ENCODE measurements at regions not wholly inside any gene's neighbourhood (a gene's known extent, or its start where the extent isn't known, plus 50 kb on each side); places are given as distances from the start of the nearest gene placed in this dataset.

DNA sequence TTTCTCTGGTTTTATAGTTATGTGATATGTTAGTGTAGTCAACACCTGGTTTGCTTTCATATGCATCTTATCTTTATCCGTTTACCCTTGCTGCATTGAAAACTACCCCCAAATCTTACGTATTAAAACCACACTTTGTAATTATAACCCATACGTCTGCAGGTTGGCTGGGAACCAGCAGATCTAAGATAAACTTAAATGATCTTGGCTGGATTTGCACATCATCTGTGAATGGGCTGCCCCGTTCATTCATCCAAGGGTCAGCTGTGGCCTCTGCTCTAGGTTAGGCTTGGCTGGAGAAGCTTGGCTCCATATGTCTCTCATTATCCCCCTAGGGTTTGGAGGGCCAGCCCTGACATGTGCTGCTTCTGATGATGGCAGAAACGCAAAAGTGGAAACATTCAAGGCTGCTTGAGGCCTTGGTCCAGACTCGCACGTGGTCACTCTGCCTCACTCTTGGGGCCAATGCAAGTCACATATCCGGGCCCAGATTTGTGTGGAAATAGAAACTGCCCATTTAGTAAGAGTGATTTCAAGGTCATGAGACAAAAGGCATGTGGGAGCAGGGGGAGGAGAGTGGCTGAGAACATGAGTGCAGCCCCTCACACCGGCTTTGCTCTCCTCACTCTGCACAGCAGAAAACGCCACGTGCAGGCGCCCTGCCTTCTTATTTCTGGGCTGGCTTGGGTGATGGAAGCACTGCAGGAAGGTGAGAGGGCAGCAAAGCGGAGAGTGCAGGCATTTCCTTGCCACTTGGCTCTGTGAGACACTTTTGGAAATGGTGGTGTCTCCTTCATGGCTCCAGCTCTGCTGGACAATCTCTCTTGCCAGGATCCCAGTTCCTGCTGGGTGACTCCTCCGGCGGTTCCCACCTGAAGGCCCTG lies 553.8 kb downstream of the GLRX3 start:
- no peak overlapping the region for H2AK5ac ChIP-seq (ENCODE audit: low read depth, low read length)
- H3K56ac ChIP-seq (ENCODE audit: extremely low read depth, insufficient read depth, low read length): no peak overlapping the region
- H3K27ac ChIP-seq (ENCODE audit: insufficient read depth, low read length): no peak overlapping the region
- H3K9me1 ChIP-seq (ENCODE audit: insufficient read depth, low read length): no peaks in the 10 kb centered on the region
- H4K20me1 ChIP-seq (ENCODE audit: insufficient read depth, low read length): no peaks in the 10 kb centered on the region
- ATAC-seq (ENCODE audit: low read depth) (no peak), DNase-seq (no peak)
- WGBS, 2 experiments (ENCODE audit: extremely low coverage in 2 of 2, insufficient read length in 1 of 2): 52% methylated on average over 4 of the region's 15 CpGs; no CpG with 5 or more reads in 1 of the 2 experiments
- no peak overlapping the region for H3K14ac ChIP-seq (replicated peaks; ENCODE audit: low read depth, low read length)
- no peaks in the 10 kb centered on the region for H3K36me3 ChIP-seq (ENCODE audit: control insufficient read depth, insufficient read depth, low read length)
- POLR2A ChIA-PET (ENCODE audit: unreplicated experiment): no interaction called here
- no peak overlapping the region for H3K18ac ChIP-seq (ENCODE audit: low read depth, low read length)
- H3K9me3 ChIP-seq (ENCODE audit: control insufficient read depth, insufficient read depth, low read length): peaks cover 31% of the 10 kb centered on the region
- intact Hi-C loops (cut with micrococcal nuclease) (no loop called here), dilution Hi-C loops (cut with HindIII; ENCODE audit: low sequenced_read_pairs, unreplicated experiment) (no loop called here), in situ Hi-C loops (cut with MboI; ENCODE audit: low sequenced_read_pairs) (no loop called here)
- CTCF ChIA-PET: no interaction called here
- no peak overlapping the region for H2AK9ac ChIP-seq (replicated peaks; ENCODE audit: low read depth, low read length, poor library complexity)
- no peak overlapping the region for H3K4me3 ChIP-seq (ENCODE audit: insufficient read depth, low read depth, low read length)
- no peak overlapping the region for H3K23ac ChIP-seq (ENCODE audit: low read depth, low read length)
- H3K27me3 ChIP-seq (ENCODE audit: control insufficient read depth, insufficient read depth, low read length): no peaks in the 10 kb centered on the region
- no peak overlapping the region for H3K4me2 ChIP-seq (ENCODE audit: low read depth, low read length)
- no TSS peak for BruUV-seq (replicated peaks)
- TF ChIP-seq BHLHE40 (IDR thresholded peaks at IDR 0.05; ENCODE audit: low read depth, low read length) (no peak), POLR2A (IDR thresholded peaks at IDR 0.05; ENCODE audit: low read depth, low read length) (no peak)
- H4K5ac ChIP-seq (ENCODE audit: low read depth, low read length): no peak overlapping the region
- H3K9ac ChIP-seq (ENCODE audit: low read depth, low read length): no peak overlapping the region
- H3K79me1 ChIP-seq (ENCODE audit: low read depth in 1 of 2, low read length in 2 of 2): no peaks in the 10 kb centered on the region
- H4K91ac ChIP-seq (ENCODE audit: insufficient read depth, low read depth, low read length): no peak overlapping the region
- H2BK20ac ChIP-seq (ENCODE audit: low read depth, low read length): no peak overlapping the region
- H3K4ac ChIP-seq (ENCODE audit: low read depth, low read length): no peak overlapping the region
- H4K8ac ChIP-seq (ENCODE audit: low read depth in 2 of 2, low read length in 2 of 2): no peak overlapping the region
- no peaks in the 10 kb centered on the region for H3K4me1 ChIP-seq (ENCODE audit: control insufficient read depth, insufficient read depth, low read length)
- H2AFZ ChIP-seq (replicated peaks; ENCODE audit: low read length, poor library complexity): no peak overlapping the region
- H2BK5ac ChIP-seq (ENCODE audit: low read depth, low read length, poor library complexity, severe bottlenecking): no peak overlapping the region
- H2BK15ac ChIP-seq (ENCODE audit: low read depth, low read length): no peak overlapping the region
- H2BK120ac ChIP-seq (ENCODE audit: low read depth, low read length): no peak overlapping the region
